ENCODE measurements at regions not wholly inside any gene's neighbourhood (a gene's known extent, or its start where the extent isn't known, plus 50 kb on each side); places are given as distances from the start of the nearest gene placed in this dataset.

DNA sequence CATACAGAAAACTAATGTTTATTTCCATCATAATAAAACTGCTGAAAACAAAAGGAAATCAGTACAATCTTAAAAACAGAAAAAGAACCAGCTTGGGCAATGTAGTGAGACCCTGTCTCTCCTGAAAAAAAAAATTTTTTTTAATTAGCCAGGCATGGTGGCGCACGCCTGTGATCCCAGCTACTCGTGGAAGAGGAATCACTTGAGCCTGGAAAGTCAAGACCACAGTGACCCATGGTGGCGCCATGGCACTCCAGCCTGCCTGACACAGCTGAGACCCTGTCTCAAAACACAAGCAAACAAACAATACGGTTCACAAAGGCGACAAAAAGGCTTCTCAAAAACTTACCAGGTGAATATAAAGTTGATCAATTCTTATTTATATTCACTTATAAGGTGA, 289.7 kb downstream of the BRD1 start:
- Histone ChIP-seq H3K9ac (ENCODE audit: insufficient read depth, low read depth, low read length) (no peak overlapping the region), H3K9me3 (ENCODE audit: low read length) (no peaks in the 10 kb centered on the region), H3K79me2 (ENCODE audit: insufficient read depth, low read length) (no peaks in the 10 kb centered on the region), H2AFZ (ENCODE audit: low read length) (no peak overlapping the region), H3K4me2 (ENCODE audit: low read depth, low read length) (no peak overlapping the region), H3K27me3 (ENCODE audit: control insufficient read depth in 1 of 2, insufficient read depth in 2 of 2, low read length in 2 of 2) (peaks cover 7 to 38% of the 10 kb centered on the region in 2 experiments; a peak in 4 of 5 replicates), H3K4me1 (ENCODE audit: insufficient read depth, low read length) (no peaks in the 10 kb centered on the region), H4K20me1 (ENCODE audit: insufficient read depth, low read length) (peaks cover 3% of the 10 kb centered on the region; the same call in 1 of the 2 replicates), H3K36me3 (replicated peaks in 1 of 2; ENCODE audit: control insufficient read depth in 1 of 2, insufficient read depth in 2 of 2, low read length in 2 of 2) (no peaks in the 10 kb centered on the region), H3K27ac (ENCODE audit: extremely low read length, insufficient read depth, low read length) (no peak overlapping the region), H3K4me3 (replicated peaks in 1 of 3; ENCODE audit: insufficient read depth in 1 of 3, low read depth in 2 of 3, low read length in 3 of 3) (no peak overlapping the region)
- DNase-seq (ENCODE audit: low spot score) (no peak), ATAC-seq (no peak), FAIRE-seq (no peak)
- TF ChIP-seq, protein P1, sequence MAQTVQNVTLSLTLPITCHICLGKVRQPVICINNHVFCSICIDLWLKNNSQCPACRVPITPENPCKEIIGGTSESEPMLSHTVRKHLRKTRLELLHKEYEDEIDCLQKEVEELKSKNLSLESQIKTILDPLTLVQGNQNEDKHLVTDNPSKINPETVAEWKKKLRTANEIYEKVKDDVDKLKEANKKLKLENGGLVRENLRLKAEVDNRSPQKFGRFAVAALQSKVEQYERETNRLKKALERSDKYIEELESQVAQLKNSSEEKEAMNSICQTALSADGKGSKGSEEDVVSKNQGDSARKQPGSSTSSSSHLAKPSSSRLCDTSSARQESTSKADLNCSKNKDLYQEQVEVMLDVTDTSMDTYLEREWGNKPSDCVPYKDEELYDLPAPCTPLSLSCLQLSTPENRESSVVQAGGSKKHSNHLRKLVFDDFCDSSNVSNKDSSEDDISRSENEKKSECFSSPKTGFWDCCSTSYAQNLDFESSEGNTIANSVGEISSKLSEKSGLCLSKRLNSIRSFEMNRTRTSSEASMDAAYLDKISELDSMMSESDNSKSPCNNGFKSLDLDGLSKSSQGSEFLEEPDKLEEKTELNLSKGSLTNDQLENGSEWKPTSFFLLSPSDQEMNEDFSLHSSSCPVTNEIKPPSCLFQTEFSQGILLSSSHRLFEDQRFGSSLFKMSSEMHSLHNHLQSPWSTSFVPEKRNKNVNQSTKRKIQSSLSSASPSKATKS (CRISPR knock-in tag; IDR thresholded peaks at IDR 0.05): no peak
- TF ChIP-seq SIN3B (IDR thresholded peaks at IDR 0.05; ENCODE audit: low read length) (no peak), ZSCAN30 (CRISPR knock-in tag; IDR thresholded peaks at IDR 0.05) (no peak), ZNF652 (CRISPR knock-in tag; IDR thresholded peaks at IDR 0.05; ENCODE audit: borderline replicate concordance, low read depth) (no peak)
- TF ChIP-seq, protein P2, sequence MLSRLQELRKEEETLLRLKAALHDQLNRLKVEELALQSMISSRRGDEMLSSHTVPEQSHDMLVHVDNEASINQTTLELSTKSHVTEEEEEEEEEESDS (CRISPR knock-in tag; IDR thresholded peaks at IDR 0.05; ENCODE audit: borderline replicate concordance): no peak
- TF ChIP-seq, protein P3, sequence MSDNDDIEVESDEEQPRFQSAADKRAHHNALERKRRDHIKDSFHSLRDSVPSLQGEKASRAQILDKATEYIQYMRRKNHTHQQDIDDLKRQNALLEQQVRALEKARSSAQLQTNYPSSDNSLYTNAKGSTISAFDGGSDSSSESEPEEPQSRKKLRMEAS (IDR thresholded peaks at IDR 0.05): no peak
- TF ChIP-seq, protein P4, sequence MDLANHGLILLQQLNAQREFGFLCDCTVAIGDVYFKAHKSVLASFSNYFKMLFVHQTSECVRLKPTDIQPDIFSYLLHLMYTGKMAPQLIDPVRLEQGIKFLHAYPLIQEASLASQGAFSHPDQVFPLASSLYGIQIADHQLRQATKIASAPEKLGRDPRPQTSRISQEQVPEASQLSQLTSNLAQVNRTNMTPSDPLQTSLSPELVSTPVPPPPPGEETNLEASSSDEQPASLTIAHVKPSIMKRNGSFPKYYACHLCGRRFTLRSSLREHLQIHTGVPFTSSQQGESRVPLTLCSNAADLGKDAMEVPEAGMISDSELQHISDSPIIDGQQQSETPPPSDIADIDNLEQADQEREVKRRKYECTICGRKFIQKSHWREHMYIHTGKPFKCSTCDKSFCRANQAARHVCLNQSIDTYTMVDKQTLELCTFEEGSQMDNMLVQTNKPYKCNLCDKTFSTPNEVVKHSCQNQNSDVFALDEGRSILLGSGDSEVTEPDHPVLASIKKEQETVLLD (CRISPR knock-in tag; IDR thresholded peaks at IDR 0.05; ENCODE audit: low read depth): no peak
- intact Hi-C loops (cut with micrococcal nuclease; ENCODE audit: unreplicated experiment) (no loop called here), in situ Hi-C loops (cut with HindIII; ENCODE audit: extremely low pct_ligation_motif_present, low pct_unique_long_range_greater_than_20kb) (no loop called here)
- ChIA-PET POLR2A (no interaction called here), CTCF (ENCODE audit: low intra/inter-chr PET ratio, low total read pairs) (no interaction called here)
- no TSS peak for BruUV-seq (replicated peaks)
- WGBS (ENCODE audit: low lambda C conversion rate): 50% methylated on average over 6 of the region's 6 CpGs

Data from HepG2 (cell line).